ENCODE measurements at regions not wholly inside any gene's neighbourhood (a gene's known extent, or its start where the extent isn't known, plus 50 kb on each side); places are given as distances from the start of the nearest gene placed in this dataset.

- CTCF ChIA-PET = interaction anchor here (0.6 to 0.7 kb wide), 4 partner anchors 131 to 1134 kb away, joined by 3 to 5 read pairs (median 4); no protein-coding TSS in a partner anchor
- no peak overlapping the region for H3K4me3 ChIP-seq (ENCODE audit: low read depth, low read length)
- H3K9me3 ChIP-seq (ENCODE audit: control insufficient read depth, insufficient read depth, low read depth, low read length) = no peaks in the 10 kb centered on the region
- POLR2A ChIA-PET = no interaction called here
- no peaks in the 10 kb centered on the region for H3K36me3 ChIP-seq (ENCODE audit: control insufficient read depth in 2 of 2, insufficient read depth in 1 of 2, low read length in 2 of 2)
- TF ChIP-seq OVOL3 (tag by site-specific recombination; IDR thresholded peaks at IDR 0.05) (no peak), ZNF837 (tag by site-specific recombination; IDR thresholded peaks at IDR 0.05) (no peak), GLI4 (tag by site-specific recombination; IDR thresholded peaks at IDR 0.05) (no peak), EGR2 (tag by site-specific recombination; IDR thresholded peaks at IDR 0.05; ENCODE audit: low read depth) (no peak), MEIS1 (CRISPR knock-in tag; IDR thresholded peaks at IDR 0.05; ENCODE audit: borderline replicate concordance) (no peak), ZNF16 (tag by site-specific recombination; IDR thresholded peaks at IDR 0.05; ENCODE audit: low read depth) (no peak), ZNF600 (tag by site-specific recombination; IDR thresholded peaks at IDR 0.05) (no peak), ZNF621 (tag by site-specific recombination; IDR thresholded peaks at IDR 0.05) (no peak), ZNF221 (tag by site-specific recombination; IDR thresholded peaks at IDR 0.05; ENCODE audit: borderline replicate concordance) (no peak), OSR2 (tag by site-specific recombination; IDR thresholded peaks at IDR 0.05) (no peak), ZNF664 (tag by site-specific recombination; IDR thresholded peaks at IDR 0.05) (no peak)
- TF ChIP-seq, protein P1, sequence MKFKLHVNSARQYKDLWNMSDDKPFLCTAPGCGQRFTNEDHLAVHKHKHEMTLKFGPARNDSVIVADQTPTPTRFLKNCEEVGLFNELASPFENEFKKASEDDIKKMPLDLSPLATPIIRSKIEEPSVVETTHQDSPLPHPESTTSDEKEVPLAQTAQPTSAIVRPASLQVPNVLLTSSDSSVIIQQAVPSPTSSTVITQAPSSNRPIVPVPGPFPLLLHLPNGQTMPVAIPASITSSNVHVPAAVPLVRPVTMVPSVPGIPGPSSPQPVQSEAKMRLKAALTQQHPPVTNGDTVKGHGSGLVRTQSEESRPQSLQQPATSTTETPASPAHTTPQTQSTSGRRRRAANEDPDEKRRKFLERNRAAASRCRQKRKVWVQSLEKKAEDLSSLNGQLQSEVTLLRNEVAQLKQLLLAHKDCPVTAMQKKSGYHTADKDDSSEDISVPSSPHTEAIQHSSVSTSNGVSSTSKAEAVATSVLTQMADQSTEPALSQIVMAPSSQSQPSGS (tag by site-specific recombination; IDR thresholded peaks at IDR 0.05; ENCODE audit: low read depth) = no peak
- TF ChIP-seq, protein P2, sequence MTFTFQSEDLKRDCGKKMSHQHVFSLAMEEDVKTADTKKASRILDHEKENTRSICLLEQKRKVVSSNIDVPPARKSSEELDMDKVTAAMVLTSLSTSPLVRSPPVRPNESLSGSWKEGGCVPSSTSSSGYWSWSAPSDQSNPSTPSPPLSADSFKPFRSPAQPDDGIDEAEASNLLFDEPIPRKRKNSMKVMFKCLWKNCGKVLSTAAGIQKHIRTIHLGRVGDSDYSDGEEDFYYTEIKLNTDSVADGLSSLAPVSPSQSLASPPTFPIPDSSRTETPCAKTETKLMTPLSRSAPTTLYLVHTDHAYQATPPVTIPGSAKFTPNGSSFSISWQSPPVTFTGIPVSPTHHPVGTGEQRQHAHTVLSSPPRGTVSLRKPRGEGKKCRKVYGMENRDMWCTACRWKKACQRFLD (tag by site-specific recombination; IDR thresholded peaks at IDR 0.05) = no peak
- TF ChIP-seq, protein P3, sequence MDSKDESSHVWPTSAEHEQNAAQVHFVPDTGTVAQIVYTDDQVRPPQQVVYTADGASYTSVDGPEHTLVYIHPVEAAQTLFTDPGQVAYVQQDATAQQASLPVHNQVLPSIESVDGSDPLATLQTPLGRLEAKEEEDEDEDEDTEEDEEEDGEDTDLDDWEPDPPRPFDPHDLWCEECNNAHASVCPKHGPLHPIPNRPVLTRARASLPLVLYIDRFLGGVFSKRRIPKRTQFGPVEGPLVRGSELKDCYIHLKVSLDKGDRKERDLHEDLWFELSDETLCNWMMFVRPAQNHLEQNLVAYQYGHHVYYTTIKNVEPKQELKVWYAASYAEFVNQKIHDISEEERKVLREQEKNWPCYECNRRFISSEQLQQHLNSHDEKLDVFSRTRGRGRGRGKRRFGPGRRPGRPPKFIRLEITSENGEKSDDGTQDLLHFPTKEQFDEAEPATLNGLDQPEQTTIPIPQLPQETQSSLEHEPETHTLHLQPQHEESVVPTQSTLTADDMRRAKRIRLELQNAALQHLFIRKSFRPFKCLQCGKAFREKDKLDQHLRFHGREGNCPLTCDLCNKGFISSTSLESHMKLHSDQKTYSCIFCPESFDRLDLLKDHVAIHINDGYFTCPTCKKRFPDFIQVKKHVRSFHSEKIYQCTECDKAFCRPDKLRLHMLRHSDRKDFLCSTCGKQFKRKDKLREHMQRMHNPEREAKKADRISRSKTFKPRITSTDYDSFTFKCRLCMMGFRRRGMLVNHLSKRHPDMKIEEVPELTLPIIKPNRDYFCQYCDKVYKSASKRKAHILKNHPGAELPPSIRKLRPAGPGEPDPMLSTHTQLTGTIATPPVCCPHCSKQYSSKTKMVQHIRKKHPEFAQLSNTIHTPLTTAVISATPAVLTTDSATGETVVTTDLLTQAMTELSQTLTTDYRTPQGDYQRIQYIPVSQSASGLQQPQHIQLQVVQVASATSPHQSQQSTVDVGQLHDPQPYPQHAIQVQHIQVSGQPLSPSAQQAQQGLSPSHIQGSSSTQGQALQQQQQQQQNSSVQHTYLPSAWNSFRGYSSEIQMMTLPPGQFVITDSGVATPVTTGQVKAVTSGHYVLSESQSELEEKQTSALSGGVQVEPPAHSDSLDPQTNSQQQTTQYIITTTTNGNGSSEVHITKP (tag by site-specific recombination; IDR thresholded peaks at IDR 0.05) = no peak
- H3K4me1 ChIP-seq (ENCODE audit: control insufficient read depth, insufficient read depth, low read length) = peaks cover 13% of the 10 kb centered on the region; the same call in 1 of the 2 replicates
- H3K27ac ChIP-seq (ENCODE audit: extremely low read depth, low read depth, low read length) = no peak overlapping the region
Observed at GRCh38 chr12:28870839-28871440, 278.1 kb upstream of the FAR2 start.

DNA sequence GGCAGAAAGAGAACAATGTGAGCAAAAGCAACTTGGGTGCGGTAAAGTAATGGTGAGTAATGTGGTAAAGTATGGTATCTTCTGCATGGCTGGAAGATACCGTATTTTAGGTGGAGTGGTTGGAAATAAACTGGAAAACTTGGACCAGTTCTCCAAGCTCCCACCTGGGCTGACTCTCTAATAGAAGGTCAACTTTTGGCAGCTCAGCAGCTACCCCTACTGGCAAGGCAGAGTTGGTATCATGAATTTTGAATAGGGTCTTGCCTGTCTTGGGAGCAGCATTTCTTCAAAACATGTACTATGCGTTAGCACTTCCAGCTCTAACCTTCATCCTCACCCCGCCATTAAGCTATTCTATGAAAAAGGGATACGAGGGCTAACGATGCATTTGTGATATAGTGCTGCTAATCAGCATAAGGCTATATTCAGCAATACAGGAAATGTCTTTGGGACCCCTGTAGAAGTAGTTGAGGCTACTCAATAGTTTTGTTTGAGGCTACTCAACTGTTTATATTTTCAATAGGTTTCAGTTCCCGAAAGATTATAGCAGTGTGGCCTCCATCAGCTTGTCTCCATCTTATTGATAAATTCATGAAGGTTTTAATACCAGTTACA lies 276.3 kb upstream of the FAR2 start:
- Histone ChIP-seq H3K4me3 (ENCODE audit: low read depth, low read length) (no peak overlapping the region), H3K4me1 (ENCODE audit: control insufficient read depth, insufficient read depth, low read length) (peaks cover 13% of the 10 kb centered on the region; the same call in 1 of the 2 replicates), H3K27ac (ENCODE audit: extremely low read depth, low read depth, low read length) (no peak overlapping the region), H3K9me3 (ENCODE audit: control insufficient read depth, insufficient read depth, low read depth, low read length) (no peaks in the 10 kb centered on the region), H3K36me3 (ENCODE audit: control insufficient read depth in 2 of 2, insufficient read depth in 1 of 2, low read length in 2 of 2) (no peaks in the 10 kb centered on the region)
- CTCF ChIA-PET = interaction anchor here (0.5 to 1.7 kb wide), 24 partner anchors 9 to 1140 kb away, joined by 3 to 10 read pairs (median 4); no protein-coding TSS in a partner anchor
- POLR2A ChIA-PET = no interaction called here
- TF ChIP-seq, protein P4, sequence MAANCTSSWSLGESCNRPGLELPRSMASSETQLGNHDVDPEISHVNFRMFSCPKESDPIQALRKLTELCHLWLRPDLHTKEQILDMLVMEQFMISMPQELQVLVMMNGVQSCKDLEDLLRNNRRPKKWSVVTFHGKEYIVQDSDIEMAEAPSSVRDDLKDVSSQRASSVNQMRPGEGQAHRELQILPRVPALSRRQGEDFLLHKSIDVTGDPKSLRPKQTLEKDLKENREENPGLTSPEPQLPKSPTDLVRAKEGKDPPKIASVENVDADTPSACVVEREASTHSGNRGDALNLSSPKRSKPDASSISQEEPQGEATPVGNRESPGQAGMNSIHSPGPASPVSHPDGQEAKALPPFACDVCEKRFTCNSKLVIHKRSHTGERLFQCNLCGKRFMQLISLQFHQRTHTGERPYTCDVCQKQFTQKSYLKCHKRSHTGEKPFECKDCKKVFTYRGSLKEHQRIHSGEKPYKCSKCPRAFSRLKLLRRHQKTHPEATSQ (tag by site-specific recombination; IDR thresholded peaks at IDR 0.05) = no peak
- no peak for TF ChIP-seq ZSCAN23 (tag by site-specific recombination; IDR thresholded peaks at IDR 0.05)
- TF ChIP-seq, protein P5, sequence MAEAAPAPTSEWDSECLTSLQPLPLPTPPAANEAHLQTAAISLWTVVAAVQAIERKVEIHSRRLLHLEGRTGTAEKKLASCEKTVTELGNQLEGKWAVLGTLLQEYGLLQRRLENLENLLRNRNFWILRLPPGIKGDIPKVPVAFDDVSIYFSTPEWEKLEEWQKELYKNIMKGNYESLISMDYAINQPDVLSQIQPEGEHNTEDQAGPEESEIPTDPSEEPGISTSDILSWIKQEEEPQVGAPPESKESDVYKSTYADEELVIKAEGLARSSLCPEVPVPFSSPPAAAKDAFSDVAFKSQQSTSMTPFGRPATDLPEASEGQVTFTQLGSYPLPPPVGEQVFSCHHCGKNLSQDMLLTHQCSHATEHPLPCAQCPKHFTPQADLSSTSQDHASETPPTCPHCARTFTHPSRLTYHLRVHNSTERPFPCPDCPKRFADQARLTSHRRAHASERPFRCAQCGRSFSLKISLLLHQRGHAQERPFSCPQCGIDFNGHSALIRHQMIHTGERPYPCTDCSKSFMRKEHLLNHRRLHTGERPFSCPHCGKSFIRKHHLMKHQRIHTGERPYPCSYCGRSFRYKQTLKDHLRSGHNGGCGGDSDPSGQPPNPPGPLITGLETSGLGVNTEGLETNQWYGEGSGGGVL (tag by site-specific recombination; IDR thresholded peaks at IDR 0.05) = no peak
- TF ChIP-seq CTCF (tag by site-specific recombination; IDR thresholded peaks at IDR 0.05) = peak; percentile 41; the same call in 1 of the 2 replicates
- no peak for TF ChIP-seq GLI2 (tag by site-specific recombination; IDR thresholded peaks at IDR 0.05; ENCODE audit: borderline replicate concordance, low read depth)
- no peak for TF ChIP-seq ZNF843 (tag by site-specific recombination; IDR thresholded peaks at IDR 0.05)
- TF ChIP-seq ZNF202 (tag by site-specific recombination; IDR thresholded peaks at IDR 0.05; ENCODE audit: borderline replicate concordance) = no peak

Measured in HEK293 (cell line).